ENCODE measurements at regions not wholly inside any gene's neighbourhood (a gene's known extent, or its start where the extent isn't known, plus 50 kb on each side); places are given as distances from the start of the nearest gene placed in this dataset.
"Not testable (repeated sequence)": the region's sequence is repeated elsewhere in the genome, so short reads cannot be mapped to it uniquely, and the experiment has no call there.

GRCh38 chr14:106509807-106510206 is 983.4 kb downstream of the TMEM121 start:
- ATAC-seq (ENCODE audit: insufficient number of reproducible peaks, low FRiP score, low read depth) (no peak), DNase-seq (ENCODE audit: low spot score) (no peak)
- Histone ChIP-seq H3K36me3 (no peaks in the 10 kb centered on the region), H3K4me3 (no peak overlapping the region), H3K27me3 (replicated peaks; ENCODE audit: insufficient read depth) (no peaks in the 10 kb centered on the region), H3K4me1 (ENCODE audit: control insufficient read depth in 1 of 2, low read depth in 2 of 2) (no peaks in the 10 kb centered on the region), H3K9me3 (no peaks in the 10 kb centered on the region), H3K27ac (no peak overlapping the region)
- no peak for TF ChIP-seq CTCF (IDR thresholded peaks at IDR 0.05)

- ATAC-seq (ENCODE audit: insufficient number of reproducible peaks, low FRiP score, low read depth), result no peak
- no peak overlapping the region for H3K27ac ChIP-seq
- no peaks in the 10 kb centered on the region for H3K9me3 ChIP-seq
- H3K4me1 ChIP-seq (ENCODE audit: control insufficient read depth in 1 of 2, low read depth in 2 of 2), result no peaks in the 10 kb centered on the region
- DNase-seq (ENCODE audit: low spot score), result no peak
- no peak for TF ChIP-seq CTCF (IDR thresholded peaks at IDR 0.05)
- H3K4me3 ChIP-seq, result no peak overlapping the region
- H3K27me3 ChIP-seq (replicated peaks; ENCODE audit: insufficient read depth), result no peaks in the 10 kb centered on the region
- no peaks in the 10 kb centered on the region for H3K36me3 ChIP-seq
Observed at GRCh38 chr14:106511006-106511799, 984.8 kb downstream of the TMEM121 start.

GRCh38 chr14:106511800-106512198 is 985.4 kb downstream of the TMEM121 start:
- TF ChIP-seq CTCF (IDR thresholded peaks at IDR 0.05), result no peak

GRCh38 chr14:106513302-106513701 is 986.9 kb downstream of the TMEM121 start:
- Histone ChIP-seq H3K4me1 (ENCODE audit: control insufficient read depth in 1 of 2, low read depth in 2 of 2) (no peaks in the 10 kb centered on the region), H3K27ac (no peak overlapping the region), H3K27me3 (replicated peaks; ENCODE audit: insufficient read depth) (no peaks in the 10 kb centered on the region), H3K4me3 (no peak overlapping the region), H3K36me3 (no peaks in the 10 kb centered on the region), H3K9me3 (no peaks in the 10 kb centered on the region)
- TF ChIP-seq CTCF (IDR thresholded peaks at IDR 0.05), result no peak
- no peak for ATAC-seq (ENCODE audit: insufficient number of reproducible peaks, low FRiP score, low read depth)
- DNase-seq (ENCODE audit: low spot score), result no peak

More at GRCh38 chr14:106511800-106512198, 985.4 kb downstream of the TMEM121 start:
- H3K27me3 ChIP-seq (replicated peaks; ENCODE audit: insufficient read depth), result no peaks in the 10 kb centered on the region
- no peak for DNase-seq (ENCODE audit: low spot score)
- H3K4me3 ChIP-seq, result no peak overlapping the region
- no peak for ATAC-seq (ENCODE audit: insufficient number of reproducible peaks, low FRiP score, low read depth)
- H3K9me3 ChIP-seq, result no peaks in the 10 kb centered on the region
- H3K27ac ChIP-seq, result no peak overlapping the region
- H3K36me3 ChIP-seq, result no peaks in the 10 kb centered on the region
- no peaks in the 10 kb centered on the region for H3K4me1 ChIP-seq (ENCODE audit: control insufficient read depth in 1 of 2, low read depth in 2 of 2)

- ATAC-seq (ENCODE audit: insufficient number of reproducible peaks, low FRiP score, low read depth), result no peak
- Histone ChIP-seq H3K9me3 (no peaks in the 10 kb centered on the region), H3K36me3 (no peaks in the 10 kb centered on the region), H3K27ac (no peak overlapping the region), H3K4me3 (no peak overlapping the region), H3K27me3 (replicated peaks; ENCODE audit: insufficient read depth) (no peaks in the 10 kb centered on the region), H3K4me1 (ENCODE audit: control insufficient read depth in 1 of 2, low read depth in 2 of 2) (no peaks in the 10 kb centered on the region)
- no peak for DNase-seq (ENCODE audit: low spot score)
- no peak for TF ChIP-seq CTCF (IDR thresholded peaks at IDR 0.05)
Observed at GRCh38 chr14:106518054-106518943, 991.9 kb downstream of the TMEM121 start.

- not testable (repeated sequence) for H3K27ac ChIP-seq; H3K4me1 ChIP-seq (ENCODE audit: control insufficient read depth in 1 of 2, low read depth in 2 of 2); DNase-seq (ENCODE audit: low spot score); H3K36me3 ChIP-seq; H3K9me3 ChIP-seq; ATAC-seq (ENCODE audit: insufficient number of reproducible peaks, low FRiP score, low read depth); H3K27me3 ChIP-seq (replicated peaks; ENCODE audit: insufficient read depth); H3K4me3 ChIP-seq
Observed at GRCh38 chr14:106522118-106522517, 995.7 kb downstream of the TMEM121 start.
